NT2/D1 (cell line): ENCODE measurements at regions not wholly inside any gene's neighbourhood (a gene's known extent, or its start where the extent isn't known, plus 50 kb on each side); places are given as distances from the start of the nearest gene placed in this dataset.
A peak's percentile ranks its signal among the peaks of the same experiment; 100 is the strongest.
"Not testable (repeated sequence)": the region's sequence is repeated elsewhere in the genome, so short reads cannot be mapped to it uniquely, and the experiment has no call there.

Source experiments
- DNase-seq: peaks from one replicate; pipeline ENCODE4 v3.0.0-alpha.2; 2011; ENCODE audit warnings: low read depth, low spot score
- H3K27me3 ChIP-seq: 2 replicates; pipeline ENCODE4 v1.6.0; 2011; ENCODE audit warnings: mild to moderate bottlenecking; ENCODE audit not compliant: insufficient read length, insufficient read depth
- H3K36me3 ChIP-seq: 2 replicates; pipeline ENCODE4 v1.6.1; 2011; ENCODE audit warnings: mild to moderate bottlenecking, low read length, mixed read lengths; ENCODE audit not compliant: insufficient read depth, insufficient read length
- H3K4me1 ChIP-seq: 2 replicates; pipeline ENCODE4 v1.5.1; 2011; ENCODE audit not compliant: insufficient read depth, insufficient read length
- H3K4me3 ChIP-seq: 2 replicates; pipeline ENCODE4 v1.5.1; 2011; ENCODE audit warnings: low read depth; ENCODE audit not compliant: insufficient read length
- H3K9ac ChIP-seq: 2 replicates; pipeline ENCODE4 v1.6.0; 2011; ENCODE audit warnings: low read depth; ENCODE audit not compliant: insufficient read length
- H3K9me3 ChIP-seq: 2 replicates; pipeline ENCODE4 v1.5.1; 2011; ENCODE audit warnings: mild to moderate bottlenecking, low read length; ENCODE audit not compliant: insufficient read depth
- SUZ12 ChIP-seq: IDR thresholded peaks from 2 replicates; pipeline ENCODE4 v1.6.1; 2011; ENCODE audit not compliant: insufficient read length, insufficient read depth; ENCODE audit errors: extremely low read depth
- YY1 ChIP-seq: IDR thresholded peaks from 2 replicates; pipeline ENCODE4 v1.6.1; 2011; ENCODE audit not compliant: insufficient read length, insufficient read depth
- ZNF274 ChIP-seq: IDR thresholded peaks from 2 replicates; pipeline ENCODE4 v1.6.1; 2011; ENCODE audit warnings: mild to moderate bottlenecking, low read depth, low read length

DNA sequence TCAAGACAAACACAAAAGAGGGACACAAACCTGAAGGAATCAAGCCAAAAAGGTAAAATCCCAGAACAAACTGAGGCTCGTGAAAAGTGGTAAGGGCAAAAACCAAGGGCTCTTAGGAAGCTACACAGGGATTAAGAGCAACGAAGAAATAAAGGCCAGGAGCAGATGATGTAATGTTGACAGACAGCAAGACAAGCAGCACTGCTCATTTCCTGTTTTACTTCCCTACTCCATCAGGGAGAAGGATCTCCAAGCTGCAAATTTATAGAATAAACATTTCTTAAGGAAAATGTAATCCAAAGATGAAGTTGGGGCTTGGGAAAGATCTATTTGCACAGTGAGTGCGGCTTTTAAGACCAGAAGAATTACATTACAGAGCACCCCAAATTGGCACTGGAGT is 182.3 kb upstream of the MAP1B start:
- H3K9ac ChIP-seq, result no peak overlapping the region
- no peaks in the 10 kb centered on the region for H3K27me3 ChIP-seq
- no peak for DNase-seq
- H3K9me3 ChIP-seq, result peaks cover 3% of the 10 kb centered on the region
- no peaks in the 10 kb centered on the region for H3K4me1 ChIP-seq
- no peaks in the 10 kb centered on the region for H3K36me3 ChIP-seq
- H3K4me3 ChIP-seq, result no peak overlapping the region
- no peak for TF ChIP-seq SUZ12
- TF ChIP-seq ZNF274, result no peak
- no peak for TF ChIP-seq YY1

DNA sequence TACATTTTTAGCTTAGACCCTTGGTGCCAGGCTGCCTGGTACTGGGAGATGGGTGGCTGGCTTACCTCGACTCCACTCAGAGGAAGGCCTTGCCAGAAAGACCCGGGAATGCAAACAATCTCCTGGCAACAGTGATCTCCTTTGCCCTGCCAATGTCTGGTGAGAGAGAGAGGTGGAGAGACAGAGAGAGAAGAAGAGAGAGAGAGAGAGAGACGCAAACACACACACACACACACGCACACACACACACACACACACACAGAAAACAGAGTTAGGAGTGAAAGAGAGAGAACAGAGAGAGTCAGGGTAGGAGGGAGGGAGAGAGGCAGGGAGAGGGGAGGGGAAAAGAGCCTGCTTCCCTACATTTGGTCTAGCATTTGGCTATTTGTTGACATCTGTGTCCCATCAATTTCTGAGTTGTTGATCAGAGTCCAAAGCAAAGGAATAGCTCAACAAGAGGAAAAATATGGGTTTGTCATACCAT is 181.6 kb upstream of the MAP1B start:
- Histone ChIP-seq H3K36me3 (no peaks in the 10 kb centered on the region), H3K4me3 (no peak overlapping the region), H3K9me3 (no peaks in the 10 kb centered on the region; the same call in 1 of the 2 replicates), H3K27me3 (no peaks in the 10 kb centered on the region), H3K9ac (no peak overlapping the region), H3K4me1 (no peaks in the 10 kb centered on the region)
- DNase-seq, result no peak
- no peak for TF ChIP-seq YY1
- TF ChIP-seq SUZ12, result no peak
- TF ChIP-seq ZNF274, result no peak

DNA sequence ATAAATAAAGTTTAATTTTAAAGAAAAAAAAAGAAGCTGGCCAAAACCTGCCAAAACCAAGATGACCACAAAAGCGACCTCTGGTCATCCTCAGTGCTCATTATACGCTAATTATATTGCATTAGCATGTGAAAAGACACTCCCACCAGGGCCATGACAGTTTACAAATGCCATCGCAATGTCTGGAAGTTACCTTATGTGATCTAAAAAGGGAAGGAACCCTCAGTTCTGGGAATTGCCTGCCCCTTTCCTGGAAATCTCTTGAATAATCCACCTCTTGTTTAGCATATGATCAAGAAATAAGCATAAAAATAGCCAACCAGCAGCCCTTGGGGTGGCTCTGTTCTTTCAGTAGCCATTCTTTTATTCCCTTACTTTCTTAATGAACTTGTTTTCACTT is 178.3 kb upstream of the MAP1B start:
- peaks cover 2% of the 10 kb centered on the region for H3K4me1 ChIP-seq
- no peak overlapping the region for H3K9ac ChIP-seq
- no peaks in the 10 kb centered on the region for H3K9me3 ChIP-seq
- no peak for TF ChIP-seq YY1
- TF ChIP-seq SUZ12, result no peak
- no peak for TF ChIP-seq ZNF274
- no peak overlapping the region for H3K4me3 ChIP-seq
- DNase-seq, result no peak
- no peaks in the 10 kb centered on the region for H3K36me3 ChIP-seq
- H3K27me3 ChIP-seq, result no peaks in the 10 kb centered on the region

DNA sequence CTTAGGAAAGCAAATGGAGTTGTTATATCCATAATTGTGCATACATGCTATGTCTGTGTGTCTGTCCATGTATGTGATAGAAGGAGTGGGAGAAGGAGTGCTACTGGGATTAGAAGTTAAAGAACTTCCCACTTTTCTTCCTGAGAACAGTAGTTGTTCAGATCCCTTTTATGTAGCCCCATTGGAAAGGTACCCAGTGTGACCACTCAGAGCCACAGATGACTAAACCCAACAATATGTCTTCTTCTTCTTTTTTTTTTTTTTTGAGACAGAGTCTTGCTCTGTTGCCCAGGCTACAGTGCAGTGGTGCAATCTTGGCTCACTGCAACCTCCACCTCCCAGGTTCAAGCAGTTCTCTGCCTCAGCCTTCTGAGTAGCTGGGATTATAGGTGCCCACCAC is 176.7 kb upstream of the MAP1B start:
- DNase-seq, H3K9ac ChIP-seq, H3K4me1 ChIP-seq, H3K4me3 ChIP-seq, H3K9me3 ChIP-seq, H3K27me3 ChIP-seq, H3K36me3 ChIP-seq: not testable (repeated sequence)

DNA sequence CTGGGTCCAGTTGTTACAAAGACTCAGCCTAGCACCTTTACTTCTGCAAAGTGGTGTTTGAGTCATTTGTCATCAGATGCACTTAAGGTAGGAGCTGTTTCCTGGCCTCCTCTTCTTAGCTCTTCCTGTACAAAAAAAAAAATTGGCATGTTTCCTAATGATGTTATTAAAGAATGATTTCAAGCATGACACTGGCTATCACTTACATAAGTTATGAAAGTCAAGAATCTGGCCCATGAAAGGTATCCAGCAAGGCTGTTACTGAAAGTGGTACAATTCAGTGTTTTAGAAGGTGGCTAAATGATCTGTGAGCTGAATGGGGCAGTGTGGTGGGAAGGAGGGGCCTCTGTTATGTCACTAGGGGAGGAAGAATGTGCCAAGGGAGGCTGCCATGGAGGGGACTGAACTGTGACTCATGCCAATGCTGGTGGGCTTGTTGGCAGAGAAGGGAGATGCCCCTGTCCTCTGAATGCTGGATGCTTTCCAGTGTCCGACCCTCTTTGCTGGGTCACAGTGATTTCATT is 175.1 kb upstream of the MAP1B start:
- Histone ChIP-seq H3K9me3 (no peaks in the 10 kb centered on the region), H3K27me3 (no peaks in the 10 kb centered on the region), H3K4me1 (peaks cover 2% of the 10 kb centered on the region), H3K9ac (no peak overlapping the region), H3K4me3 (no peak overlapping the region), H3K36me3 (no peaks in the 10 kb centered on the region)
- DNase-seq, result no peak
- TF ChIP-seq SUZ12 (no peak), ZNF274 (no peak), YY1 (no peak)

DNA sequence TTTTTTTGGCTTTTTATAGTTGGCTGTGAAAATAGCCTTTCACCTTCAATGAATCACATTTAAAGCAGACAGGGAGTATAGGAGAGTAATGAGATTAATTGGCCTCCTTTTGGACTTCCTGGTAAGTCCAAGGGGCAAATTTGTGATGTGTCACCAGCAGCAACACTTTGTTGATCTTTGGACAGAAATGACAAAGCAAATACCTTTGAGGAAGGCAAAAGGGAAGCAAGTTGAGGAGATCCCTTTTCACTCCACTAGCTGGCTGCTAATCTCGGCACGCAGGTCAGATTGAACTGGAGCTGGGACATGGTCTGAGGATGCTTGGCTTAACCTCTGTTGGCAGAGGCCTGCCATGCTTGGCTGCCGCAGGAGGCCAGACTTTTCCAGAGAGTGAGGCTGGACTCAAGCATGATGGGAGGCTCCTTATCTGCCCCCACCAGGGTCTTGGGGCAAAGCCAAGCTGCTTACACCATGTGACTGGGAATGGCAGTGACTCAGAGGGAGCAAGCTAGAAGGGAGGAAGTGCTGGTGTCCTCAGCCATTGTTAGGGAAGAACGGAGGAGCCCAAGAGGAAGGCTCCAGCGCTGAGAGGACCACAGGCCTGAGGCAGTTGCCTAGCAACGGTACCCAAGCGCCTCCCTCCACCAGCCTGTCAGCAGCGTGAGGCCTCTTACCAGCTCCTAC is 174.5 kb upstream of the MAP1B start:
- no peaks in the 10 kb centered on the region for H3K36me3 ChIP-seq
- TF ChIP-seq SUZ12 (no peak), ZNF274 (no peak), YY1 (no peak)
- no peaks in the 10 kb centered on the region for H3K27me3 ChIP-seq
- H3K4me1 ChIP-seq, result peaks cover 2% of the 10 kb centered on the region
- no peaks in the 10 kb centered on the region for H3K9me3 ChIP-seq
- DNase-seq, result peak; percentile 40
- no peak overlapping the region for H3K4me3 ChIP-seq
- H3K9ac ChIP-seq, result no peak overlapping the region

DNA sequence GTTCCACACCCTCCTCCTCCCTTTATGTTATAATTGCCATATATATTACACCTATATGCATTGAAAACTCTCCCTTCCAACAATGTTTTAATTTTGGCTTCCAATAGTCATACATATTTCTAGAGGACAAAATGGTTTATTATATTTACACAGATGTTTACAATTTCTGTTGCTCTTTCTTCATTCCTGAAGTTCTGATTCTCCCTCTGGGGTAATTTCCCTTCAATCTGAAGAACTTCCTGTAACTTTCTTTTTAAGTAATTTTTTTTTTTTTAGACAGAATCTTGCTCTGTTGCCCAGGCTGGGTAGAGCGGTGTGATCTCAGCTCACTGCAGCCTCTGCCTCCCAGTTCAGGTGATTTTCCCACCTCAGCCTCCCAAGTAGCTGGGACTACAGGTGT is 173.0 kb upstream of the MAP1B start:
- Histone ChIP-seq H3K27me3 (no peaks in the 10 kb centered on the region), H3K36me3 (no peaks in the 10 kb centered on the region), H3K4me1 (peaks cover 8% of the 10 kb centered on the region), H3K9ac (no peak overlapping the region), H3K4me3 (no peak overlapping the region), H3K9me3 (no peaks in the 10 kb centered on the region)
- TF ChIP-seq SUZ12 (no peak), ZNF274 (no peak), YY1 (no peak)
- DNase-seq, result no peak

DNA sequence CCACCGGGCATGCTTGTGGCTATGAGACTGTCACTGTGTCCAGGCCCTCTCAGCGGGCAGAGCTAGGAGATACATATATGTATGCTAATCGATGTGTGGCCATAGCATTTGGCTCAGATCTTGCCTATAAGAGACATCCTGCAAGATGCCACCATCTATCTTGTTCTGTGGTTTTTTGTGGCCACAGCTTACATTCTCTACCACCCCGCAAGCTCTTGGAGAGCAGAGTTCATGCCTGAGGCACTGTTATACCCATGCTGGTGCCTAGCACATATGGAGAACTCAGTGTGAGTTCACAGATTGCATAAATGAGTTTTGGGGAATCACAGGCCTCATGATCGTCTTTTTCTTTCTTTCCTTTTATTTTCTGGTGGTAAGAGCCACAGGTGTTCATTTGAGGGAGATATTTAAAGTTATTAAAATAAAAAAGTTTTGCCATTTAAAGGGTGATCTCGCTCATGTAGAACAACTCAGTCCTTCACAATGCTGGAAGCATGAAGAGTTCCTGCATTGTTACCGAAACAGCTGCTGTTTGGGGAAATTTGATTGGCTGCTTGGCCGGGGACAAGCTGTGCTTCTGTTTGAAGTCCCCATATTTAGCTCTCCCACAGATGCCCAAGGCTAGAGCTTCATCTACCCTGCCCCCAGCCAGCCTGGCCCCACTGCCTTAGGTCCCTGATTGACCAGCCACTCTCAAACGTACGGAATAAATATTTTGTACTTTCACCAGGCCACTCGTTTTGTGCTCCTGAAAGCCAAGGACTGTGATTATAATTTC is 169.2 kb upstream of the MAP1B start:
- Histone ChIP-seq H3K4me1 (peaks cover 10% of the 10 kb centered on the region), H3K27me3 (no peaks in the 10 kb centered on the region), H3K36me3 (no peaks in the 10 kb centered on the region), H3K9ac (no peak overlapping the region), H3K9me3 (no peaks in the 10 kb centered on the region), H3K4me3 (no peak overlapping the region)
- no peak for DNase-seq
- TF ChIP-seq SUZ12 (no peak), YY1 (no peak), ZNF274 (no peak)
